Neural cell (in vitro differentiated cells): ENCODE measurements at regions not wholly inside any gene's neighbourhood (a gene's known extent, or its start where the extent isn't known, plus 50 kb on each side); places are given as distances from the start of the nearest gene placed in this dataset.

Experiments used
- H2AFZ ChIP-seq: fragments of 200-600, 300-800 bp; sonication (generic), shearing (Covaris generic); 2 replicates; pipeline ENCODE4 v1.6.0; 2014; ENCODE audit warnings: low read depth, mild to moderate bottlenecking, antibody characterized with exemption, low read length, moderate library complexity
- H3F3A ChIP-seq: fragments of 200-600 bp; shearing (Covaris generic); 2 replicates; pipeline ENCODE4 v1.6.1; 2016; ENCODE audit warnings: mild to moderate bottlenecking, moderate library complexity, mixed read lengths, antibody characterized with exemption, low read length; ENCODE audit not compliant: insufficient read depth, poor library complexity, severe bottlenecking
- H3K27ac ChIP-seq: fragments of 200-600, 300-800 bp; sonication (generic), shearing (Covaris generic); 2 replicates; pipeline ENCODE4 v1.5.1; 2014; ENCODE audit warnings: mild to moderate bottlenecking, low read length, moderate library complexity
- H3K27me3 ChIP-seq: fragments of 300-800, 200-600 bp; sonication (generic), shearing (Covaris generic); 2 replicates; pipeline ENCODE4 v1.6.0; 2014; ENCODE audit warnings: mild to moderate bottlenecking, low read depth, low read length, moderate library complexity; ENCODE audit not compliant: insufficient read depth
- H3K36me3 ChIP-seq: fragments of 300-800, 200-600 bp; sonication (generic), shearing (Covaris generic); 2 replicates; pipeline ENCODE4 v1.5.1; 2014; ENCODE audit warnings: mild to moderate bottlenecking, antibody characterized with exemption, low read length, moderate library complexity; ENCODE audit not compliant: insufficient read depth
- H3K4me2 ChIP-seq: fragments of 300-800, 200-600 bp; sonication (generic), shearing (Covaris generic); 2 replicates; pipeline ENCODE4 v1.6.0; 2014; ENCODE audit warnings: mild to moderate bottlenecking, low read length
- H3K4me3 ChIP-seq: fragments of 300-800, 200-600 bp; sonication (generic), shearing (Covaris generic); 2 replicates; pipeline ENCODE4 v1.5.1; 2014; ENCODE audit warnings: mild to moderate bottlenecking, low read length, moderate library complexity
- H3K79me2 ChIP-seq: fragments of 200-600 bp; shearing (Covaris generic); replicated peaks from 2 replicates; pipeline ENCODE4 v1.6.0; 2014; ENCODE audit warnings: mild to moderate bottlenecking, low read length, moderate library complexity; ENCODE audit not compliant: insufficient read depth
- H3K9ac ChIP-seq: fragments of 300-800, 200-600 bp; sonication (generic), shearing (Covaris generic); 2 replicates; pipeline ENCODE4 v1.6.1; 2016; ENCODE audit warnings: mild to moderate bottlenecking, low read length, mixed read lengths
- H3K9me2 ChIP-seq: fragments of 200-600 bp; shearing (Covaris generic); 2 replicates; pipeline ENCODE4 v1.6.1; 2016; ENCODE audit warnings: mild to moderate bottlenecking, low read length, mixed read lengths; ENCODE audit not compliant: insufficient read depth
- H3K9me3 ChIP-seq: fragments of 200-600, 300-800 bp; sonication (generic), shearing (Covaris generic); 2 replicates; pipeline ENCODE4 v1.6.1; 2016; ENCODE audit warnings: mild to moderate bottlenecking, mixed run types, low read length, moderate library complexity, mixed read lengths
- H4K20me1 ChIP-seq: fragments of 200-600 bp; shearing (Covaris generic); 2 replicates; pipeline ENCODE4 v1.6.1; 2016; ENCODE audit warnings: mild to moderate bottlenecking, mixed run types; ENCODE audit not compliant: insufficient read depth
- EP300 ChIP-seq: fragments of 450-650 bp; conservative IDR thresholded peaks from 2 replicates; pipeline ENCODE4 v1.6.1; 2014; ENCODE audit warnings: antibody characterized with exemption, mild to moderate bottlenecking, moderate library complexity; ENCODE audit not compliant: poor library complexity, severe bottlenecking
- EZH2 ChIP-seq: fragments of 200-600, 300-800 bp; shearing (Covaris generic), sonication (generic); IDR thresholded peaks from 2 replicates; pipeline ENCODE4 v1.6.1; 2014; ENCODE audit warnings: antibody characterized with exemption, low read length, borderline replicate concordance, mild to moderate bottlenecking; ENCODE audit not compliant: insufficient read depth, poor library complexity, severe bottlenecking
- MXI1 ChIP-seq: fragments of 450-650 bp; conservative IDR thresholded peaks from 2 replicates; pipeline ENCODE4 v1.6.1; 2014; ENCODE audit warnings: antibody characterized with exemption, mild to moderate bottlenecking; ENCODE audit not compliant: poor library complexity, severe bottlenecking
- POLR2AphosphoS5 ChIP-seq: IDR thresholded peaks from 2 replicates; pipeline ENCODE4 v1.6.1; 2012
- RAD21 ChIP-seq: fragments of 450-650 bp; conservative IDR thresholded peaks from 2 replicates; pipeline ENCODE4 v1.6.1; 2014; ENCODE audit warnings: antibody characterized with exemption, mild to moderate bottlenecking, moderate library complexity
- REST ChIP-seq: IDR thresholded peaks from 2 replicates; pipeline ENCODE4 v1.6.1; 2012; ENCODE audit warnings: borderline replicate concordance
- SMC3 ChIP-seq: fragments of 450-650 bp; conservative IDR thresholded peaks from 2 replicates; pipeline ENCODE4 v1.6.1; 2014; ENCODE audit warnings: antibody characterized with exemption, mild to moderate bottlenecking, moderate library complexity; ENCODE audit not compliant: poor library complexity
- TAF1 ChIP-seq: IDR thresholded peaks from 2 replicates; pipeline ENCODE4 v1.6.1; 2012; ENCODE audit warnings: low read depth
- TF ChIP-seq, protein P1 (sequence below): fragments of 450-650 bp; IDR thresholded peaks from 2 replicates; pipeline ENCODE4 v1.5.1; 2014; ENCODE audit warnings: antibody characterized with exemption, mild to moderate bottlenecking, moderate library complexity; ENCODE audit not compliant: poor library complexity, severe bottlenecking

DNA sequence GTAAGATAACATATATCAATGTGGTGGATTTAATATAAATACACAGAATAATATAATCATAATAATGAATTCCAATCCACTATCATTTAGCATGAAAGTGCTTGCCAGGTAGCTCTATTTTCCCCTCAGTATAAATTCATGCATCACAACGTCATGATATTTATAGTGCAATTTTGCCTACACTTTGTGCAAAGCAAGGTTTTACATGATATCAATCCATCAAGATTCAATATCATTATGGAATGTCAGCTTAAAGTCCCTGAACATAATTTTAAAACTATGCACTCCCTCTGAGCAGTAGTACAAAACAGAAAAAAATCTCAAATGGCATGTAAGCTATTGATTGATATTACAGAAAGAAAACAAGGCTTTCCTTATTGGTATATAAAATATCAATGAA lies 962.2 kb upstream of the PCDH20 start:
- Histone ChIP-seq H3K27ac (peak overlapping the region; percentile 38), H2AFZ (no peak overlapping the region), H3K9me2 (no peaks in the 10 kb centered on the region), H3K9me3 (no peaks in the 10 kb centered on the region), H3F3A (no peaks in the 10 kb centered on the region), H3K27me3 (no peaks in the 10 kb centered on the region), H3K79me2 (no peaks in the 10 kb centered on the region), H3K9ac (no peak overlapping the region), H4K20me1 (no peaks in the 10 kb centered on the region), H3K4me3 (no peak overlapping the region), H3K36me3 (no peaks in the 10 kb centered on the region), H3K4me2 (peak overlapping the region; percentile 0)
- TF ChIP-seq MXI1 (no peak), RAD21 (no peak), SMC3 (no peak), EZH2 (no peak), TAF1 (no peak), POLR2AphosphoS5 (peak; percentile 83), REST (peak; percentile 48), EP300 (peak; percentile 89)
- TF ChIP-seq, protein P1, sequence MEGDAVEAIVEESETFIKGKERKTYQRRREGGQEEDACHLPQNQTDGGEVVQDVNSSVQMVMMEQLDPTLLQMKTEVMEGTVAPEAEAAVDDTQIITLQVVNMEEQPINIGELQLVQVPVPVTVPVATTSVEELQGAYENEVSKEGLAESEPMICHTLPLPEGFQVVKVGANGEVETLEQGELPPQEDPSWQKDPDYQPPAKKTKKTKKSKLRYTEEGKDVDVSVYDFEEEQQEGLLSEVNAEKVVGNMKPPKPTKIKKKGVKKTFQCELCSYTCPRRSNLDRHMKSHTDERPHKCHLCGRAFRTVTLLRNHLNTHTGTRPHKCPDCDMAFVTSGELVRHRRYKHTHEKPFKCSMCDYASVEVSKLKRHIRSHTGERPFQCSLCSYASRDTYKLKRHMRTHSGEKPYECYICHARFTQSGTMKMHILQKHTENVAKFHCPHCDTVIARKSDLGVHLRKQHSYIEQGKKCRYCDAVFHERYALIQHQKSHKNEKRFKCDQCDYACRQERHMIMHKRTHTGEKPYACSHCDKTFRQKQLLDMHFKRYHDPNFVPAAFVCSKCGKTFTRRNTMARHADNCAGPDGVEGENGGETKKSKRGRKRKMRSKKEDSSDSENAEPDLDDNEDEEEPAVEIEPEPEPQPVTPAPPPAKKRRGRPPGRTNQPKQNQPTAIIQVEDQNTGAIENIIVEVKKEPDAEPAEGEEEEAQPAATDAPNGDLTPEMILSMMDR = no peak

GRCh38 chr13:62375653-62376052 lies 960.0 kb upstream of the PCDH20 start:
- Histone ChIP-seq H3K79me2 (no peaks in the 10 kb centered on the region), H3K4me3 (no peak overlapping the region), H3K9me3 (no peaks in the 10 kb centered on the region), H4K20me1 (no peaks in the 10 kb centered on the region), H3K27ac (peak overlapping the region; percentile 56), H3K27me3 (no peaks in the 10 kb centered on the region), H2AFZ (no peak overlapping the region), H3K36me3 (no peaks in the 10 kb centered on the region), H3F3A (no peaks in the 10 kb centered on the region), H3K9ac (no peak overlapping the region), H3K4me2 (peak overlapping the region; percentile 14), H3K9me2 (no peaks in the 10 kb centered on the region)
- TF ChIP-seq EP300 (peak; percentile 98), REST (peak; percentile 66), SMC3 (no peak), POLR2AphosphoS5 (peak; percentile 96), RAD21 (no peak), EZH2 (no peak), TAF1 (no peak)
- TF ChIP-seq, protein P1 = no peak
